ENCODE measurements at regions not wholly inside any gene's neighbourhood (a gene's known extent, or its start where the extent isn't known, plus 50 kb on each side); places are given as distances from the start of the nearest gene placed in this dataset.

- no peak overlapping the region for H3K4me3 ChIP-seq (ENCODE audit: control insufficient read depth, low read depth, low read length)
- no peak for TF ChIP-seq CTCF (IDR thresholded peaks at IDR 0.05; ENCODE audit: control insufficient read depth, insufficient read depth, low read depth, low read length, missing control alignments)
- peak; percentile 23 for DNase-seq (ENCODE audit: low read depth)
These were observed 378.4 kb upstream of the AGTR1 start for GRCh38 chr3:148319161-148319915.

GRCh38 chr3:148319960-148320359 lies 377.7 kb upstream of the AGTR1 start:
- no peak for TF ChIP-seq CTCF (IDR thresholded peaks at IDR 0.05; ENCODE audit: control insufficient read depth, insufficient read depth, low read depth, low read length, missing control alignments)
- no peak for DNase-seq (ENCODE audit: low read depth)
- H3K4me3 ChIP-seq (ENCODE audit: control insufficient read depth, low read depth, low read length), result no peak overlapping the region

- TF ChIP-seq CTCF (IDR thresholded peaks at IDR 0.05; ENCODE audit: control insufficient read depth, insufficient read depth, low read depth, low read length, missing control alignments), result no peak
- no peak for DNase-seq (ENCODE audit: low read depth)
- no peak overlapping the region for H3K4me3 ChIP-seq (ENCODE audit: control insufficient read depth, low read depth, low read length)
These were observed 368.0 kb upstream of the AGTR1 start for GRCh38 chr3:148329481-148330235.

GRCh38 chr3:148330542-148330941 lies 367.2 kb upstream of the AGTR1 start:
- no peak overlapping the region for H3K4me3 ChIP-seq (ENCODE audit: control insufficient read depth, low read depth, low read length)
- no peak for DNase-seq (ENCODE audit: low read depth)
- TF ChIP-seq CTCF (IDR thresholded peaks at IDR 0.05; ENCODE audit: control insufficient read depth, insufficient read depth, low read depth, low read length, missing control alignments), result no peak

- DNase-seq (ENCODE audit: low read depth), result no peak
- TF ChIP-seq CTCF (IDR thresholded peaks at IDR 0.05; ENCODE audit: control insufficient read depth, insufficient read depth, low read depth, low read length, missing control alignments), result no peak
- H3K4me3 ChIP-seq (ENCODE audit: control insufficient read depth, low read depth, low read length), result no peak overlapping the region
These were observed 366.4 kb upstream of the AGTR1 start for GRCh38 chr3:148331081-148331846.

GRCh38 chr3:148332509-148332908 lies 365.2 kb upstream of the AGTR1 start:
- TF ChIP-seq CTCF (IDR thresholded peaks at IDR 0.05; ENCODE audit: control insufficient read depth, insufficient read depth, low read depth, low read length, missing control alignments), result no peak
- no peak overlapping the region for H3K4me3 ChIP-seq (ENCODE audit: control insufficient read depth, low read depth, low read length)
- no peak for DNase-seq (ENCODE audit: low read depth)
